ENCODE measurements at regions not wholly inside any gene's neighbourhood (a gene's known extent, or its start where the extent isn't known, plus 50 kb on each side); places are given as distances from the start of the nearest gene placed in this dataset.

DNA sequence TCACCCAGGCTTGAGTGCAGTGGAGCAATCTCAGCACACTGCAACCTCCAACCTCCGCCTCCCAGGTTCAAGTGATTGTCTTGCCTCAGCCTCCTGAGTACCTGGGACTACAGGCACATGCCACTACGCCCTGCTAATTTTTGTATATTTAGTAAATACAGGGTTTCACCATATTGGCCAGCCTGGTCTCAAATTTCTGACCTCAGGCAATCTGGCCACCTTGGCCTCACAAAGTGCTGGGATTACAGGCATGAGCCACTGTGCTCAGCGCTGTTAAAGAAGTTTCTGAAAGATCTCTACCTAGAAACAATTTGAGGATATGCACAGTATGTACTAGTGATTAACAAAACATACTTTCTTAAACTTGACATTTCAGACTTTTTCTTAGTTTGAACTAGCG is 182.6 kb upstream of the ESRRG start:
- TF ChIP-seq CTCF (IDR thresholded peaks at IDR 0.05) = no peak
- no peak for TF ChIP-seq POLR2A (IDR thresholded peaks at IDR 0.05)
